ENCODE measurements at regions not wholly inside any gene's neighbourhood (a gene's known extent, or its start where the extent isn't known, plus 50 kb on each side); places are given as distances from the start of the nearest gene placed in this dataset.

- no peak for DNase-seq
- Mint-ChIP-seq H3K4me3 (no peak overlapping the region), H3K27ac (no peak overlapping the region), H3K27me3 (ENCODE audit: insufficient read depth) (no peaks in the 10 kb centered on the region; the same call in 1 of the 2 replicates), H3K4me1 (ENCODE audit: low read depth) (no peaks in the 10 kb centered on the region), H3K9me3 (peaks cover 21% of the 10 kb centered on the region), H3K36me3 (ENCODE audit: low read depth) (no peaks in the 10 kb centered on the region)
- no peak for TF ChIP-seq CTCF (IDR thresholded peaks at IDR 0.05)
Observed at GRCh38 chr2:78290581-78291214, 734.8 kb upstream of the REG3G start.

GRCh38 chr2:78293768-78294167 lies 731.7 kb upstream of the REG3G start:
- Mint-ChIP-seq H3K36me3 (ENCODE audit: low read depth) (no peaks in the 10 kb centered on the region), H3K4me3 (no peak overlapping the region)

GRCh38 chr2:78301166-78301789 lies 724.2 kb upstream of the REG3G start:
- no peak overlapping the region for H3K4me3 Mint-ChIP-seq
- peaks cover 19% of the 10 kb centered on the region for H3K9me3 Mint-ChIP-seq
- DNase-seq: no peak
- no peaks in the 10 kb centered on the region for H3K27me3 Mint-ChIP-seq (ENCODE audit: insufficient read depth)
- no peaks in the 10 kb centered on the region for H3K36me3 Mint-ChIP-seq (ENCODE audit: low read depth)
- TF ChIP-seq CTCF (IDR thresholded peaks at IDR 0.05): no peak
- no peak overlapping the region for H3K27ac Mint-ChIP-seq
- H3K4me1 Mint-ChIP-seq (ENCODE audit: low read depth): no peaks in the 10 kb centered on the region

More at GRCh38 chr2:78293768-78294167, 731.7 kb upstream of the REG3G start:
- no peak for TF ChIP-seq CTCF (IDR thresholded peaks at IDR 0.05)
- DNase-seq: no peak
- Mint-ChIP-seq H3K9me3 (peaks cover 16% of the 10 kb centered on the region), H3K27me3 (ENCODE audit: insufficient read depth) (no peaks in the 10 kb centered on the region; the same call in 1 of the 2 replicates), H3K27ac (no peak overlapping the region), H3K4me1 (ENCODE audit: low read depth) (no peaks in the 10 kb centered on the region)

GRCh38 chr2:78304678-78305077 lies 720.8 kb upstream of the REG3G start:
- no peaks in the 10 kb centered on the region; the same call in 1 of the 2 replicates for H3K36me3 Mint-ChIP-seq (ENCODE audit: low read depth)
- no peak overlapping the region for H3K27ac Mint-ChIP-seq
- no peak for DNase-seq
- H3K4me3 Mint-ChIP-seq: no peak overlapping the region
- H3K27me3 Mint-ChIP-seq (ENCODE audit: insufficient read depth): no peaks in the 10 kb centered on the region
- peaks cover 28% of the 10 kb centered on the region for H3K9me3 Mint-ChIP-seq
- no peaks in the 10 kb centered on the region for H3K4me1 Mint-ChIP-seq (ENCODE audit: low read depth)
- no peak for TF ChIP-seq CTCF (IDR thresholded peaks at IDR 0.05)

- H3K9me3 Mint-ChIP-seq: peaks cover 34% of the 10 kb centered on the region
Observed at GRCh38 chr2:78309460-78309859, 716.0 kb upstream of the REG3G start.

More at GRCh38 chr2:78309460-78309859, 716.0 kb upstream of the REG3G start:
- Mint-ChIP-seq H3K27ac (no peak overlapping the region), H3K4me3 (no peak overlapping the region), H3K4me1 (ENCODE audit: low read depth) (no peaks in the 10 kb centered on the region), H3K36me3 (ENCODE audit: low read depth) (no peaks in the 10 kb centered on the region; the same call in 1 of the 2 replicates), H3K27me3 (ENCODE audit: insufficient read depth) (no peaks in the 10 kb centered on the region)
- no peak for TF ChIP-seq CTCF (IDR thresholded peaks at IDR 0.05)
- DNase-seq: no peak

All from HFFc6 (cell line).